GOT3 (cell line): ENCODE measurements at regions not wholly inside any gene's neighbourhood (a gene's known extent, or its start where the extent isn't known, plus 50 kb on each side); places are given as distances from the start of the nearest gene placed in this dataset.
"Not testable (repeated sequence)": the region's sequence is repeated elsewhere in the genome, so short reads cannot be mapped to it uniquely, and the experiment has no call there.

Experiments
- DNase-seq: peaks from one replicate; lab custom pipeline; 2025; ENCODE audit warnings: mixed read lengths; lab: John Stamatoyannopoulos, UW

- no peak for DNase-seq
Measured at GRCh38 chr10:64574371-64574770, 1053.2 kb downstream of the REEP3 start.

DNA sequence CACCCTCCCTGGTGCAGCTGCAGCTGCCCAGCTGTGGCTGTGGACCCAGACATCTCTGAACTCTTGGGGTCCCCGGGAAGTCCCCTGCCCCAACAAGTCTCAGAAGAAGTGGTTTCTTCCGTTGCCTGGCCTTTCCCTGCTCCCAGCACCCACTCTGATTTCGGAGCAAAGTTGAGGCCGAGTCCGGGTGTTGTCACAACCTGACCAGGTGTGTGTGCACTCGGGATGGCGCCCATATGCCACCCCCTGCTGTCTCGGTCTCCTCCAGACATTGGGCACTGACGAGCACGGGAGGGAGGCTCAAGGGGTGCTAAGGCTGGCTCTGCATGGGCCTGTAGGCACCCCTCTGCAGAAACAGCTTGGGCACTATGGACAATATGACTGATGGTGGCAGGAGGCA is 1055.3 kb downstream of the REEP3 start:
- no peak for DNase-seq

- DNase-seq: not testable (repeated sequence)
Measured at GRCh38 chr10:64578757-64579156, 1057.6 kb downstream of the REEP3 start.

GRCh38 chr10:64586934-64587503 is 1065.8 kb downstream of the REEP3 start:
- DNase-seq: no peak

DNA sequence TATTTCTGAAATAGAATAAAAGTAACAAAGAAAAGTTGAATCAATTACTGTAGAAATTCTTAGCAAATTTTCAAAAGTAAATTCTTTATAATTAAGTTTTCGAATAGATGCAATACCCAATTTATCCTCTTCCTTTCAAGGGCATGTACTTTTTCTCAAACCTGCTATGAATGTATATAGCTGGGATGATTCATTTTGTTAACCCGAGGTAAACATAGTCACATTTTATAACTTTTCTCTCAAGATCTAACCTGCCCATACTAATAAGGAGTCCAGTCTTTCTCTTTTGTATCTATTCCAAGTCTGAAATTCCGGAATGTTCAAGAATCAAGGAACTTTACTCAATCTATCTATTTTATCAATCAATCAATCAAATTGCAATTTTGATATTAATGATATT is 1072.9 kb downstream of the REEP3 start:
- no peak for DNase-seq

- no peak for DNase-seq
Measured at GRCh38 chr10:64598600-64598999, 1077.4 kb downstream of the REEP3 start.

GRCh38 chr10:64601298-64601697 is 1080.1 kb downstream of the REEP3 start:
- DNase-seq: no peak

- no peak for DNase-seq
Measured at GRCh38 chr10:64617085-64617484, 1095.9 kb downstream of the REEP3 start.

DNA sequence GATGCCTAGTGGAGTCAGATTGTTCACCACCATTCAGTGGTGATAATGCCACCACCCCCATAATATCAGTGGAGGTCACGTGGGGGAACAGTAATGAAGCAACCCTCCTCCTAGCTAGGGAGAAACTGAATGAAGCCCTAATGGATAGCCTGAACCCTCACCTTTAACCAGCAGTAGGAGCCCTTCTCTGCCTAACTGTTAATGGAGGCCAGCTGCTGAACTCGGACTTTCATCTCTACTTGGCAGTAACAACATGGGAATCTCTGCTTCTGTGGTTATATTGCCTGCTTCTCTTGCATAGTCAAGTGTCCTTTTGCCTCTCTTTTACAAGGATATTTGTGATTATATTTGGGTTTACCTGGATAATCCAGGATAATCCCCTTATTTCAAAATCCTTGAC is 1097.9 kb downstream of the REEP3 start:
- no peak for DNase-seq

- DNase-seq: no peak
Measured at GRCh38 chr10:64626924-64627323, 1105.7 kb downstream of the REEP3 start.

DNA sequence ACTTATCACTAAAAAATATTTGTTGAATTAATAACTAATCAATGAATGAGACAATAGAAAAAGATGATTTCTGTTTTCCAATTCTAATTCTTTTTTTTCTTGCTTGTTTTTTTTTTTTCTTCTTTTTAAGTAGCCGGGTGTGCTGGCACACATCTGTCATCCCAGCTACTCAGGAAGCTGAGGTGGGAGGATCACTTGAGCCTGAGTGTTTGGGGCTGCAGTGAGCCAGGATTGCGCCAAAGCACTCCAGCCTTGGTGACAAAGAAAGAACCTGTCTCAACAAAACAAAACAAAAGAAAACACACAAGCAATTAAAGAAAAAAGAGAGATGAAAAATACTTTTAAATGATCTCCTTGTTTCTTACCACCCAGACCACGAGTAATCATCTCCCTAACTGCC is 1109.3 kb downstream of the REEP3 start:
- DNase-seq: no peak

- DNase-seq: no peak
Measured at GRCh38 chr10:64635906-64636305, 1114.7 kb downstream of the REEP3 start.

DNA sequence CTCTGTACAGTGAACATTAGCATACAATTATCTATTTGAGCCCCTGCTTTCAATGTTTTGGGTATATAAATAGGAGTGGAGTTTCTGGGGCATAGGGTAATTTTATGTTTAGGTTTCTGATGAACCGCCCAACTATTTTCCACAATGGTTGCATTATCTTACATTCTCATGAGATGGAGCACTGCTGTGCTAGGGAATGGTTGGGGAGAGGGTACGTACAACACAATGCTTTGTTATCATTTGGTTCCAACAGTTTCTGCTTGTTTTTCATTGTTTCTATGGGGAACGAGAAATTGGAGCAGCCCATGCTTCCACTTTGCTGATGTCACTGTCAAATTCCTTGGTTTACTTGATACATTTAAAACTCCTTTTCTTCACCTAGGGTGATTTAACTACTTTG is 1115.3 kb downstream of the REEP3 start:
- no peak for DNase-seq

DNA sequence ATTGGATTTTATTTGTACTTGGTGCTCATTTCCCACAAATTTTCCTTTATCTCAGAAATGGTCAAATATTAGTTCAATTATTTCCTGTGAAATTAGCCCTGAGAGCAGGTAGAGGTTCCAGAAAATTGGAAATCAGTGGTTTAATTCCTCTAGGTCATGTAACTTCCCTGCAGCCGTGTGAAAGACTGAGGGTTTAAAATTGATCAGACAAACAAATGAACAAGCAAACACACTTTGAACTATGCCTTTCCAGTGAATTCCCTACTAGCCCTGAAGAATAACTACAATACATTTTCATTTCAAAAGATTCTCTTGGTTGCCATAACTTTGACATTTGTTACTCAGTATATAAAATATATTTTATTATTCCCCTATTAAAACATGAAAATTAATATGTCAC is 1116.7 kb downstream of the REEP3 start:
- DNase-seq: no peak

GRCh38 chr10:64648915-64649314 is 1127.7 kb downstream of the REEP3 start:
- no peak for DNase-seq

GRCh38 chr10:64658528-64658927 is 1137.3 kb downstream of the REEP3 start:
- DNase-seq: no peak

DNA sequence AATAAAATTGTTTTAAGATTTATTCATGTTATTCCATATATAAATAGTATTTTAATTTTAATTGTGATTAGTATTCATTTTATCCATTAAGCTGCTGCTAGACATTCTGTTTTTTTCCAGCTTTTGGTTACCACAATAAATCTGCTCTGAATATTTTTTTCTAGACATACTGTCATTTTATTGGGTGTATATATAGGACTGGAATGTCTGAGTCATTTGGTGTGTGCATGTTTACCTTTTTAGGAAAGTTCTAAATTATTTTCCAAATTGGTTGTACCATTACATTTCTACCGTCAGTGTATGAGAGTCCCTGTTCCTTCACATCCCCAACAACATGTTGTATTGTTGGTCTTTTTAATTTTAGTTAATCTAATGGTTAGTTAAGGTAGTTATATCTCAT is 1138.1 kb downstream of the REEP3 start:
- DNase-seq: no peak

DNA sequence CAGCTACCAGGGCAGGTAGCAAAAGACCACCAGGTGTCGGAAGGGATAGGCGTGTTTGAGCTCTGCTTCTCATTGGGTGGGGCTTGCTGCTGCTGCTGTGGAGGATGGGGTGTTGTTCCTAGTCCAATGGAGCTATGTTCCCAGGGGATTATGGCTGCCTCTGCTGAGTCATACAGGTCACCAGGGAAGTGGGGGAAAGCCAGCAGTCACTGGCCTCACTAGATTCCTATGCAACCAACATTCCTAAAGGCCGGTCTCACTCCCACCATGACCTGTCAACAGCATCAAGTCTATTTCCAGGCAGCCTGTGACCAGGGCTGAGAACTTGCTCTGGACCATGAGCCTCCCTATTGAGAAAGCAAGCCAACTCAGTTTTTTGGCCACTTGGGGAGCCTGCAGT is 1160.8 kb downstream of the REEP3 start:
- no peak for DNase-seq

GRCh38 chr10:64690194-64690593 is 1169.0 kb downstream of the REEP3 start:
- DNase-seq: no peak

- DNase-seq: no peak
Measured at GRCh38 chr10:64699244-64699643, 1178.0 kb downstream of the REEP3 start.

- not testable (repeated sequence) for DNase-seq
Measured at GRCh38 chr10:64702086-64702485, 1180.9 kb downstream of the REEP3 start.

DNA sequence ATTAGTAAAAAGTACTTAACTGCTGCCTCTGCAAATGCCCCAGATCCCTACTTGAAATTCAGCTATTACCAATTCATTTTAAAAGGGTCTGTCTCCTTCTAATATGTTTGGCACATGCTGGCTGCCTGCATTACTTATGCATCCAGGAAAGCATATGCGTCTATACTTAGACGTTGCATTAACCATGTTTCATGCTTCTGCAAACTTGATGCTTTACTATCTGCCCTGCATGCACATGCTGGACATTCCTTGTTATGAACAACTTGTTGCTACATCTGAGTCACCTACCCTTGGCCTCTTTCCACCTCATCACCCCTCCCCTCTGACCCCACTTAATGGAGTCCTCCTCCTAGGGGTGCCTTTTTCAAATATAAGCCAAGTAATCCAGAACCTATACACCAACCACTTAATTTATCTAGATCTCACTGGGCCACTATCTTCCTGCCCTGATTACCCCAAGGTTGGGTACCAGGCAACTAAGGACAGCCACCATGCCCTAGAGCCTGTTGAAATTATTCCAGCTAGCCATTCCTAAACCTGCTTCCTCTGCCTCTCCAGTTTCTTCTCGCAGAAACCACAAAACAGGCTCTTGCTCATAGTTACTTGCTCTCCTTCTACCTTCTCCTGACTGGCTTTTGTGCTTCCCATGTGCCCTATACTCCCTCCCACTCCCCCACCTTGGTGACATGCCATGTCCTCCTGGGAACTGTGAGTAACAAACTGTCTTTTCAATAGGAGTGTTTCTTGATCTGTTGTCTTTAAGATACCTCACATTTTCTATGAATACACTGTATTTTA is 1187.9 kb downstream of the REEP3 start:
- DNase-seq: no peak

GRCh38 chr10:64726466-64726865 is 1205.3 kb downstream of the REEP3 start:
- DNase-seq: no peak

DNA sequence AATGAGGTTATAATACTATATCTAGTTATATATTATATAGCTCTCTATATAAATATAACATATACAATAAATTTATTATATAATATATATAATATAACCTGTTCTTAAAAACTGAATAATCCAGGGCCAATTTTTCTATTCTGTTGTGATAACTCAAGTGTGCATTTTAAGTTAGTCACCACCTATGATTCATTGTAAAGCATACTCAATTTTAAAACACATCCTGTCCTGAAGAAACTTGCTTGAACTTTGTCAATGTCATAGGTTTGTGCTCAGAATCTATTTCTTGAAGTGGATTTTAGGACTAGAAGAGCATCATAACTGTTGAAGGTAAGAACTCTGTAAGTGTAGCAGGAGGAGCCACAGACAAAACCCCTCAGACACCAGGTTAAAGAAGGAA is 1209.8 kb downstream of the REEP3 start:
- no peak for DNase-seq
